Liver (tissue), 8 donors: ENCODE measurements at regions not wholly inside any gene's neighbourhood (a gene's known extent, or its start where the extent isn't known, plus 50 kb on each side); places are given as distances from the start of the nearest gene placed in this dataset.

Experiments
- DNase-seq: peaks from one replicate; pipeline ENCODE4 v3.0.0-alpha.2; 2017; ENCODE audit warnings: low spot score
- H3K27ac ChIP-seq, 2 donors: one replicate each; pipeline ENCODE4 v1.7.0; 2013; ENCODE audit warnings: inconsistent platforms in 2 of 2, low read length in 2 of 2, control low read depth in 1 of 2, low read depth in 1 of 2, mild to moderate bottlenecking in 1 of 2
- H3K27me3 ChIP-seq, 4 donors: one replicate each; pipeline versions ENCODE4 v1.6.1 to v1.7.0; 2013; ENCODE audit warnings: low read length in 3 of 4, inconsistent platforms in 1 of 4, mild to moderate bottlenecking in 1 of 4, moderate library complexity in 1 of 4; ENCODE audit not compliant: control insufficient read depth in 4 of 4, insufficient read depth in 4 of 4
- H3K36me3 ChIP-seq, 4 donors: one replicate each; pipeline versions ENCODE4 v1.6.1 to v1.7.0; 2013; ENCODE audit warnings: low read length in 3 of 4, mild to moderate bottlenecking in 3 of 4, low read depth in 1 of 4, moderate library complexity in 1 of 4; ENCODE audit not compliant: control insufficient read depth in 4 of 4, insufficient read depth in 3 of 4
- H3K4me1 ChIP-seq, 4 donors: one replicate each; pipeline versions ENCODE4 v1.6.1 to v1.7.0; 2013; ENCODE audit warnings: low read length in 3 of 4, mild to moderate bottlenecking in 3 of 4, moderate library complexity in 1 of 4; ENCODE audit not compliant: control insufficient read depth in 4 of 4, insufficient read depth in 4 of 4
- H3K4me3 ChIP-seq, 3 donors: one replicate each; pipeline versions ENCODE4 v1.6.1 to v1.7.0; 2013; ENCODE audit warnings: low read length in 3 of 3, control low read depth in 1 of 3, low read depth in 1 of 3, mild to moderate bottlenecking in 1 of 3
- H3K9ac ChIP-seq, 2 donors: one replicate each; pipeline ENCODE4 v1.7.0; 2013; ENCODE audit warnings: low read length in 2 of 2, mild to moderate bottlenecking in 2 of 2, moderate library complexity in 2 of 2, control low read depth in 1 of 2, low read depth in 1 of 2
- H3K9me3 ChIP-seq, 4 donors: one replicate each; pipeline versions ENCODE4 v1.6.1 to v1.7.0; 2013; ENCODE audit warnings: low read length in 3 of 4; ENCODE audit not compliant: control insufficient read depth in 4 of 4
- CTCF ChIP-seq: fragments of 150-350 bp; IDR thresholded peaks from 2 replicates; pipeline ENCODE4 v1.5.1; 2017; ENCODE audit warnings: improper control_type of control experiment, low read depth, low read length; ENCODE audit not compliant: missing input control
- EGR1 ChIP-seq, 2 donors: IDR thresholded peaks; 2 replicates each; pipeline ENCODE4 v1.6.1; 2016 to 2018; ENCODE audit warnings: antibody characterized with exemption in 2 of 2, low read depth in 2 of 2
- FOXA1 ChIP-seq: IDR thresholded peaks from 2 replicates; pipeline ENCODE4 v1.6.1; 2016; ENCODE audit warnings: antibody characterized with exemption
- FOXA2 ChIP-seq: IDR thresholded peaks from 2 replicates; pipeline ENCODE4 v1.6.1; 2016; ENCODE audit warnings: antibody characterized with exemption
- GABPA ChIP-seq, 2 donors: IDR thresholded peaks in 1 of 2; conservative IDR thresholded peaks in 1 of 2; 2 replicates each; pipeline ENCODE4 v1.6.1; 2016; ENCODE audit warnings: antibody characterized with exemption in 2 of 2, mild to moderate bottlenecking in 1 of 2, moderate library complexity in 1 of 2
- HNF4G ChIP-seq: IDR thresholded peaks from 2 replicates; pipeline ENCODE4 v1.6.1; 2016; ENCODE audit warnings: antibody characterized with exemption
- JUND ChIP-seq, 2 donors: IDR thresholded peaks; 2 replicates each; pipeline ENCODE4 v1.6.1; 2016; ENCODE audit warnings: antibody characterized with exemption in 2 of 2
- MAX ChIP-seq: IDR thresholded peaks from 2 replicates; pipeline ENCODE4 v1.6.1; 2016; ENCODE audit warnings: antibody characterized with exemption
- NR2F2 ChIP-seq: IDR thresholded peaks from 2 replicates; pipeline ENCODE4 v1.6.1; 2016; ENCODE audit warnings: antibody characterized with exemption
- RAD21 ChIP-seq, 2 donors: IDR thresholded peaks; 2 replicates each; pipeline ENCODE4 v1.6.1; 2016; ENCODE audit warnings: antibody characterized with exemption in 2 of 2, mild to moderate bottlenecking in 2 of 2
- REST ChIP-seq: IDR thresholded peaks from 2 replicates; pipeline ENCODE4 v1.6.1; 2016; ENCODE audit warnings: antibody characterized with exemption, mild to moderate bottlenecking
- RXRA ChIP-seq, 2 donors: IDR thresholded peaks; 2 replicates each; pipeline ENCODE4 v1.6.1; 2017 to 2018; ENCODE audit warnings: antibody characterized with exemption in 2 of 2, mild to moderate bottlenecking in 1 of 2
- SP1 ChIP-seq: IDR thresholded peaks from 2 replicates; pipeline ENCODE4 v1.6.1; 2018; ENCODE audit warnings: antibody characterized with exemption, mild to moderate bottlenecking
- TAF1 ChIP-seq: conservative IDR thresholded peaks from 2 replicates; pipeline ENCODE4 v1.6.1; 2016; ENCODE audit warnings: antibody characterized with exemption, mild to moderate bottlenecking
- YY1 ChIP-seq: IDR thresholded peaks from 2 replicates; pipeline ENCODE4 v1.6.1; 2016; ENCODE audit warnings: antibody characterized with exemption, mild to moderate bottlenecking
- WGBS: extraction: QIAGEN DNeasy Blood & Tissue Kit; methylation state at CpG from one replicate; pipeline ENCODE4 v1.1.7; 2013; 5-methylcytosine and 5-hydroxymethylcytosine counted together
- TF ChIP-seq, protein P1 (sequence below): IDR thresholded peaks from 2 replicates; pipeline ENCODE4 v1.6.1; 2016; ENCODE audit warnings: antibody characterized with exemption
- TF ChIP-seq, protein P2 (sequence below): IDR thresholded peaks from 2 replicates; pipeline ENCODE4 v1.6.1; 2016; ENCODE audit warnings: antibody characterized with exemption
- donor health status: healthy.
- donor health status: healthy.
- donor health status: healthy.
- donor health status: healthy.
- donor health status: healthy.

GRCh38 chr2:17190527-17190926 lies 327.7 kb downstream of the RAD51AP2 start:
- no peak for TF ChIP-seq RAD21 (IDR thresholded peaks at IDR 0.05)
- TF ChIP-seq CTCF: no peak
- TF ChIP-seq, protein P1, sequence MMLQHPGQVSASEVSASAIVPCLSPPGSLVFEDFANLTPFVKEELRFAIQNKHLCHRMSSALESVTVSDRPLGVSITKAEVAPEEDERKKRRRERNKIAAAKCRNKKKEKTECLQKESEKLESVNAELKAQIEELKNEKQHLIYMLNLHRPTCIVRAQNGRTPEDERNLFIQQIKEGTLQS: no peak
- no peak for TF ChIP-seq HNF4G
- TF ChIP-seq FOXA2: no peak
- no peak for TF ChIP-seq JUND (IDR thresholded peaks at IDR 0.05)
- no peak for TF ChIP-seq FOXA1
- TF ChIP-seq MAX: no peak
- no peak for TF ChIP-seq GABPA (IDR thresholded peaks at IDR 0.05 in 1 of 2, conservative IDR thresholded peaks at IDR 0.05 in 1 of 2)
- no peak for TF ChIP-seq EGR1 (IDR thresholded peaks at IDR 0.05; ENCODE audit: low read depth in 2 of 2)
- no peak for TF ChIP-seq REST
- no peak for TF ChIP-seq NR2F2
- TF ChIP-seq RXRA (IDR thresholded peaks at IDR 0.05): no peak
- WGBS: 86% methylated on average over 4 of the region's 4 CpGs
- no peak overlapping the region for H3K27ac ChIP-seq
- H3K27me3 ChIP-seq: no peaks in the 10 kb centered on the region
- peaks cover 0 to 3% (median 0%) of the 10 kb centered on the region in 4 donors for H3K9me3 ChIP-seq
- H3K4me3 ChIP-seq: no peak overlapping the region
- no peak for DNase-seq
- no peaks in the 10 kb centered on the region for H3K36me3 ChIP-seq
- no peak overlapping the region for H3K9ac ChIP-seq
- no peaks in the 10 kb centered on the region for H3K4me1 ChIP-seq

DNA sequence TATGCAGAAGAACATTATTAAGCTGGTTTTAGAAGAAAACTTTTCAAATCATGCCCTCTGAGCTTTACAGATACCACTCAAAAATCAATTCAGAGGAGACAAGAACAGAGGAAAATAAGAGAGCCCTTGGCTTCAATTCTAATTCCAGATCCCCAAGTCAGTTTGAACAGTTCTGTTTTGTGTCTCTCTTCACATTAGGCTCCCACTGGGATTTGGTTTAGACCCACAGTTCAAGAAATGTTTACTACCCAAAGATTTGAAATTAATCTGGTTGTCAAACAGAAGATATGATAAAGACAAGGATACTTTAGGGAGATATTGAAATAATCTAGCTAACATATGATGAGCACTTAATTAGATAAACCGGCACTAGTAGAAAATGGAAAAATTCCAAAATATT lies 329.5 kb downstream of the RAD51AP2 start:
- H3K4me1 ChIP-seq: no peaks in the 10 kb centered on the region
- WGBS: 88% methylated on average over 1 of the region's 1 CpG
- H3K27me3 ChIP-seq: no peaks in the 10 kb centered on the region
- no peak overlapping the region for H3K27ac ChIP-seq
- H3K9me3 ChIP-seq: peaks cover 0 to 3% (median 0%) of the 10 kb centered on the region in 4 donors
- no peak overlapping the region for H3K9ac ChIP-seq
- H3K36me3 ChIP-seq: no peaks in the 10 kb centered on the region
- no peak for DNase-seq
- H3K4me3 ChIP-seq: no peak overlapping the region
- TF ChIP-seq MAX: no peak

DNA sequence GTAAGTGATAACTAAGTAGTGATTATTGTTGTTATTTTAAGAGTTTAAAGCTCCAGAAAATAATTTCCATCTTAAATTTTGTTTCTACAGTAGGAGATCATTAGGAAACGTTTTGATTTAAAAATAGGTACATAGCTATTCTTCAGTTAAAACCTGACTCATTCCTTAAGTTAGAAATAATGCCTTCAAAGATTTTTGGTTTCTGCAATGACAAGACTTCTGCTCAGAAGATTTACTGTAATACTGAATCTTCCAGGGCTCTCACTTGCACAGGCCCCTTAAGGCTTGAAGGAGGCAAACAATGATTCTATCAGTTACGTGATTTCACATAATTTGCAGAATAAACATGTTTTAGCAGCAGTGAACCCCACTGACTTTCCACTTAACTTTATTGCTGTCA lies 333.7 kb downstream of the RAD51AP2 start:
- Histone ChIP-seq H3K9me3 (no peaks in the 10 kb centered on the region), H3K27me3 (no peaks in the 10 kb centered on the region), H3K4me1 (no peaks in the 10 kb centered on the region), H3K27ac (no peak overlapping the region), H3K36me3 (no peaks in the 10 kb centered on the region), H3K4me3 (no peak overlapping the region), H3K9ac (no peak overlapping the region)
- no peak for DNase-seq
- WGBS: 81% methylated on average over 2 of the region's 2 CpGs
- TF ChIP-seq, protein P2, sequence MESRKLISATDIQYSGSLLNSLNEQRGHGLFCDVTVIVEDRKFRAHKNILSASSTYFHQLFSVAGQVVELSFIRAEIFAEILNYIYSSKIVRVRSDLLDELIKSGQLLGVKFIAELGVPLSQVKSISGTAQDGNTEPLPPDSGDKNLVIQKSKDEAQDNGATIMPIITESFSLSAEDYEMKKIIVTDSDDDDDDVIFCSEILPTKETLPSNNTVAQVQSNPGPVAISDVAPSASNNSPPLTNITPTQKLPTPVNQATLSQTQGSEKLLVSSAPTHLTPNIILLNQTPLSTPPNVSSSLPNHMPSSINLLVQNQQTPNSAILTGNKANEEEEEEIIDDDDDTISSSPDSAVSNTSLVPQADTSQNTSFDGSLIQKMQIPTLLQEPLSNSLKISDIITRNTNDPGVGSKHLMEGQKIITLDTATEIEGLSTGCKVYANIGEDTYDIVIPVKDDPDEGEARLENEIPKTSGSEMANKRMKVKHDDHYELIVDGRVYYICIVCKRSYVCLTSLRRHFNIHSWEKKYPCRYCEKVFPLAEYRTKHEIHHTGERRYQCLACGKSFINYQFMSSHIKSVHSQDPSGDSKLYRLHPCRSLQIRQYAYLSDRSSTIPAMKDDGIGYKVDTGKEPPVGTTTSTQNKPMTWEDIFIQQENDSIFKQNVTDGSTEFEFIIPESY: no peak
- TF ChIP-seq, protein P1: no peak
- TF ChIP-seq SP1 (no peak), EGR1 (IDR thresholded peaks at IDR 0.05; ENCODE audit: low read depth in 2 of 2) (no peak), TAF1 (no peak), FOXA1 (no peak), CTCF (no peak), YY1 (no peak), NR2F2 (no peak), RAD21 (IDR thresholded peaks at IDR 0.05) (no peak), MAX (no peak), RXRA (IDR thresholded peaks at IDR 0.05) (no peak)
